ENCODE measurements at regions not wholly inside any gene's neighbourhood (a gene's known extent, or its start where the extent isn't known, plus 50 kb on each side); places are given as distances from the start of the nearest gene placed in this dataset.

GRCh38 chr11:98798333-98798732 is 222.4 kb upstream of the CNTN5 start:
- no peak for DNase-seq

- no peak for DNase-seq
These were observed 220.1 kb upstream of the CNTN5 start for GRCh38 chr11:98800696-98801095.

- no peak for DNase-seq
These were observed 191.6 kb upstream of the CNTN5 start for GRCh38 chr11:98828986-98829708.

- DNase-seq, result no peak
These were observed 190.8 kb upstream of the CNTN5 start for GRCh38 chr11:98829971-98830370.

- no peak for DNase-seq
These were observed 186.0 kb upstream of the CNTN5 start for GRCh38 chr11:98834776-98835175.

- DNase-seq, result no peak
These were observed 185.4 kb upstream of the CNTN5 start for GRCh38 chr11:98835335-98835734.

- no peak for DNase-seq
These were observed 184.6 kb upstream of the CNTN5 start for GRCh38 chr11:98836156-98836555.

GRCh38 chr11:98842187-98842586 is 178.6 kb upstream of the CNTN5 start:
- no peak for DNase-seq

- no peak for DNase-seq
These were observed 158.6 kb upstream of the CNTN5 start for GRCh38 chr11:98862169-98862568.

- no peak for DNase-seq
These were observed 149.1 kb upstream of the CNTN5 start for GRCh38 chr11:98871690-98872089.

GRCh38 chr11:98874050-98874449 is 146.7 kb upstream of the CNTN5 start:
- DNase-seq, result no peak

- no peak for DNase-seq
These were observed 124.8 kb upstream of the CNTN5 start for GRCh38 chr11:98895936-98896335.

GRCh38 chr11:98940913-98941312 is 79.8 kb upstream of the CNTN5 start:
- no peak for DNase-seq

GRCh38 chr11:98944461-98944860 is 76.3 kb upstream of the CNTN5 start:
- no peak for DNase-seq

GRCh38 chr11:98952107-98952506 is 68.6 kb upstream of the CNTN5 start:
- no peak for DNase-seq

- no peak for DNase-seq
These were observed 65.2 kb upstream of the CNTN5 start for GRCh38 chr11:98955551-98955950.

- no peak for DNase-seq
These were observed 56.6 kb upstream of the CNTN5 start for GRCh38 chr11:98964146-98964545.

- no peak for DNase-seq
These were observed 55.4 kb upstream of the CNTN5 start for GRCh38 chr11:98965358-98965757.

GRCh38 chr11:98965775-98966174 is 55.0 kb upstream of the CNTN5 start:
- DNase-seq, result no peak

GRCh38 chr11:98967005-98967404 is 53.7 kb upstream of the CNTN5 start:
- DNase-seq, result no peak

All from midbrain (tissue), 1 donor.